Stimulated activated naive CD8-positive, alpha-beta T cell treated with anti-CD3 and anti-CD28 coated beads, Interleukin-15, amount 100 ng/mL, for 72 hours (primary cell): ENCODE measurements at regions not wholly inside any gene's neighbourhood (a gene's known extent, or its start where the extent isn't known, plus 50 kb on each side); places are given as distances from the start of the nearest gene placed in this dataset.

Source experiments
- ATAC-seq: fragments of 150-1000 bp; cut with Tn5 transposase; 2 replicates; pipeline ENCODE4 v1.10.0; 2021; ENCODE audit warnings: mild to moderate bottlenecking, moderate library complexity
- DNase-seq, 2 donors: peaks; one replicate each; pipeline ENCODE4 v3.0.0; 2021 to 2022
- H3K27ac Mint-ChIP-seq, 2 donors: one replicate each; pipeline ENCODE4 v1.8.0; 2022; ENCODE audit warnings: mild to moderate bottlenecking in 2 of 2, mixed read lengths in 2 of 2, moderate library complexity in 2 of 2
- H3K27me3 Mint-ChIP-seq: one replicate; pipeline ENCODE4 v1.8.0; 2022; ENCODE audit warnings: mixed read lengths
- H3K4me1 Mint-ChIP-seq: one replicate; pipeline ENCODE4 v1.8.0; 2022; ENCODE audit warnings: mild to moderate bottlenecking, mixed read lengths
- H3K4me3 Mint-ChIP-seq, 2 donors: one replicate each; pipeline ENCODE4 v1.8.0; 2022; ENCODE audit warnings: mild to moderate bottlenecking in 2 of 2, mixed read lengths in 2 of 2, moderate library complexity in 1 of 2
- H3K9me3 Mint-ChIP-seq, 2 donors: one replicate each; pipeline ENCODE4 v1.8.0; 2022; ENCODE audit warnings: mixed read lengths in 2 of 2

DNA sequence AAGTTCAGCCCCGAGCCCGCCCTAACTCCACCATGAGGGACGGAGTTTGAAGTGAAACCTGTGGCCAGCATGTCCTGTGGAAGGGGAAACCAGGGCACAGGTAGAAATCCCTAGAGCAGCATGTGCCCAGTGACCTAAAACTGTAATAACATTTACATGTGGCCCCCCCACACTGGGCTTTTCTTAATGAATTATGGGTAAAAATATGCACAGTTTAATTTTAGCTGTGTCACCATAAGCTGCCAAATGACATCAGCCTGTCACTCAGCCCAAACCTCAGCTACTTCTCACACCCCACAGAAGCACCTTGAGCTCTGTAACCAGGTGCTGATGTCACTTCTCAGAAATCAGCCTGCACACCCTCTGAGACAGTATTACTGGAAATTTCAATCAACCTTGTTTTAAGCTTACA lies 50.0 kb upstream of the SLC19A1 start:
- H3K9me3 Mint-ChIP-seq = peaks cover 4 to 12% of the 10 kb centered on the region in 2 donors
- ATAC-seq (peak; percentile 86), DNase-seq (peak; percentile 70 to 81)
- H3K4me1 Mint-ChIP-seq = peaks cover 24% of the 10 kb centered on the region
- H3K27ac Mint-ChIP-seq = peak overlapping the region in 1 of 2 donors; percentile 86
- peak overlapping the region; percentile 1 to 38 for H3K4me3 Mint-ChIP-seq
- peaks cover 20% of the 10 kb centered on the region for H3K27me3 Mint-ChIP-seq

- Mint-ChIP-seq H3K4me1 (peaks cover 24% of the 10 kb centered on the region), H3K4me3 (peak overlapping the region; percentile 1 to 38), H3K27me3 (peaks cover 16% of the 10 kb centered on the region), H3K9me3 (peaks cover 0 to 7% of the 10 kb centered on the region in 2 donors), H3K27ac (peak overlapping the region in 1 of 2 donors; percentile 86)
- no peak for DNase-seq
- no peak for ATAC-seq
Observed at GRCh38 chr21:45592626-45593134, 50.4 kb upstream of the SLC19A1 start.

GRCh38 chr21:45593162-45594022 lies 50.1 kb upstream of the PCBP3 start:
- no peak for ATAC-seq
- Mint-ChIP-seq H3K4me1 (peaks cover 20% of the 10 kb centered on the region), H3K27ac (peak overlapping the region; percentile 3 to 54), H3K4me3 (peak overlapping the region in 1 of 2 donors; percentile 27), H3K9me3 (no peaks in the 10 kb centered on the region), H3K27me3 (peaks cover 9% of the 10 kb centered on the region)
- DNase-seq = no peak
